ENCODE measurements at regions not wholly inside any gene's neighbourhood (a gene's known extent, or its start where the extent isn't known, plus 50 kb on each side); places are given as distances from the start of the nearest gene placed in this dataset.

- DNase-seq, result no peak
These were observed 150.9 kb downstream of the C9orf50 start for GRCh38 chr9:129469988-129470316.

- DNase-seq, result no peak
These were observed 151.5 kb downstream of the C9orf50 start for GRCh38 chr9:129469188-129469987.

- DNase-seq, result no peak
These were observed 152.9 kb downstream of the C9orf50 start for GRCh38 chr9:129467739-129468666.

GRCh38 chr9:129467004-129467588, 153.8 kb downstream of the C9orf50 start:
- DNase-seq, result no peak

- no peak for DNase-seq
These were observed 154.9 kb downstream of the C9orf50 start for GRCh38 chr9:129465834-129466535.

GRCh38 chr9:129464972-129465833, 155.7 kb downstream of the C9orf50 start:
- no peak for DNase-seq

GRCh38 chr9:129463994-129464393, 156.9 kb downstream of the C9orf50 start:
- no peak for DNase-seq

- DNase-seq, result no peak
These were observed 157.4 kb downstream of the C9orf50 start for GRCh38 chr9:129463477-129463876.

GRCh38 chr9:129462360-129462759, 158.5 kb downstream of the C9orf50 start:
- DNase-seq, result no peak

GRCh38 chr9:129460323-129461261, 160.3 kb downstream of the C9orf50 start:
- peak; percentile 96 to 98 for DNase-seq

GRCh38 chr9:129459547-129460322, 161.2 kb downstream of the C9orf50 start:
- DNase-seq, result no peak

- peak in 1 of 2 donors; percentile 79 for DNase-seq
These were observed 162.0 kb downstream of the C9orf50 start for GRCh38 chr9:129458663-129459546.

GRCh38 chr9:129458155-129458661, 162.7 kb downstream of the C9orf50 start:
- peak in 1 of 2 donors; percentile 61 for DNase-seq

- DNase-seq, result no peak
These were observed 163.5 kb downstream of the C9orf50 start for GRCh38 chr9:129457325-129457779.

GRCh38 chr9:129456549-129457324, 164.2 kb downstream of the C9orf50 start:
- DNase-seq, result no peak

- no peak for DNase-seq
These were observed 165.5 kb downstream of the C9orf50 start for GRCh38 chr9:129455151-129455995.

All from hippocampal formation (tissue), 2 donors.